OCI-LY1 (cell line): ENCODE measurements at regions not wholly inside any gene's neighbourhood (a gene's known extent, or its start where the extent isn't known, plus 50 kb on each side); places are given as distances from the start of the nearest gene placed in this dataset.

ENCODE experiments used
- H2AFZ ChIP-seq: fragments of 200-600 bp; sonication (generic), shearing (Covaris generic); 2 replicates; pipeline ENCODE4 v1.6.0; 2014; ENCODE audit warnings: antibody characterized with exemption, mild to moderate bottlenecking, low read length
- H3F3A ChIP-seq: fragments of 200-600 bp; sonication (generic), shearing (Covaris generic); 2 replicates; pipeline ENCODE4 v1.6.0; 2014; ENCODE audit warnings: mild to moderate bottlenecking, antibody characterized with exemption, low read length, moderate library complexity; ENCODE audit not compliant: insufficient read depth
- H3K27ac ChIP-seq: fragments of 200-600 bp; sonication (generic); 2 replicates; pipeline ENCODE4 v1.5.1; 2014; ENCODE audit warnings: low read length, mixed run types, mild to moderate bottlenecking, low read depth; ENCODE audit not compliant: poor library complexity, severe bottlenecking
- H3K27me3 ChIP-seq: fragments of 200-600 bp; sonication (generic); 2 replicates; pipeline ENCODE4 v1.6.0; 2014; ENCODE audit warnings: antibody characterized with exemption, mild to moderate bottlenecking, low read length, moderate library complexity; ENCODE audit not compliant: insufficient read depth
- H3K36me3 ChIP-seq: fragments of 200-600 bp; sonication (generic); 2 replicates; pipeline ENCODE4 v1.6.1; 2014; ENCODE audit warnings: mild to moderate bottlenecking, antibody characterized with exemption, low read length, moderate library complexity, mixed read lengths; ENCODE audit not compliant: insufficient read depth
- H3K4me1 ChIP-seq: fragments of 200-600 bp; sonication (generic); 2 replicates; pipeline ENCODE4 v1.5.1; 2014; ENCODE audit warnings: mild to moderate bottlenecking, low read length, moderate library complexity; ENCODE audit not compliant: insufficient read depth, severe bottlenecking
- H3K4me2 ChIP-seq: fragments of 200-600 bp; sonication (generic), shearing (Covaris generic); 2 replicates; pipeline ENCODE4 v1.6.1; 2014; ENCODE audit warnings: low read length
- H3K4me3 ChIP-seq: fragments of 200-600 bp; sonication (generic); 2 replicates; pipeline ENCODE4 v1.5.1; 2014; ENCODE audit warnings: low read length, low read depth, mild to moderate bottlenecking, mixed read lengths; ENCODE audit not compliant: poor library complexity, severe bottlenecking
- H3K79me2 ChIP-seq: fragments of 200-600 bp; shearing (Covaris generic); 2 replicates; pipeline ENCODE4 v1.6.1; 2016; ENCODE audit warnings: mixed run types, low read length, mixed read lengths; ENCODE audit not compliant: insufficient read depth
- H3K9ac ChIP-seq: fragments of 200-600 bp; sonication (generic), shearing (Covaris generic); 2 replicates; pipeline ENCODE4 v1.6.1; 2014; ENCODE audit warnings: mild to moderate bottlenecking, low read length, mixed read lengths
- H3K9me2 ChIP-seq: fragments of 200-600 bp; sonication (generic), shearing (Covaris generic); 2 replicates; pipeline ENCODE4 v1.6.1; 2014; ENCODE audit warnings: low read depth, mild to moderate bottlenecking, low read length, mixed read lengths
- H3K9me3 ChIP-seq: fragments of 200-600 bp; shearing (Covaris generic); 2 replicates; pipeline ENCODE4 v1.6.1; 2014; ENCODE audit warnings: low read length, mixed read lengths
- H4K20me1 ChIP-seq: fragments of 200-600 bp; sonication (generic), shearing (Covaris generic); 2 replicates; pipeline ENCODE4 v1.6.0; 2016; ENCODE audit warnings: mild to moderate bottlenecking, low read length; ENCODE audit not compliant: insufficient read depth
- CTCF ChIP-seq: fragments of 200-600 bp; sonication (generic), shearing (Covaris generic); IDR thresholded peaks from 2 replicates; pipeline ENCODE4 v1.5.1; 2017; ENCODE audit warnings: mild to moderate bottlenecking, antibody characterized with exemption, low read length, moderate library complexity, mixed read lengths
- EZH2 ChIP-seq: fragments of 200-600 bp; sonication (generic), shearing (Covaris generic); IDR thresholded peaks from 2 replicates; pipeline ENCODE4 v1.8.0; 2017; ENCODE audit warnings: borderline replicate concordance, mixed run types, mild to moderate bottlenecking, antibody characterized with exemption, low read length, moderate library complexity, mixed read lengths

GRCh38 chr4:159547645-159548308, 444.9 kb downstream of the RAPGEF2 start:
- Histone ChIP-seq H3K4me1 (no peaks in the 10 kb centered on the region), H3K27ac (no peak overlapping the region), H3K79me2 (no peaks in the 10 kb centered on the region), H3F3A (no peaks in the 10 kb centered on the region), H3K9me3 (no peaks in the 10 kb centered on the region), H4K20me1 (no peaks in the 10 kb centered on the region), H3K4me2 (no peak overlapping the region), H3K4me3 (no peak overlapping the region), H2AFZ (no peak overlapping the region), H3K9ac (no peak overlapping the region), H3K27me3 (no peaks in the 10 kb centered on the region), H3K36me3 (no peaks in the 10 kb centered on the region), H3K9me2 (no peaks in the 10 kb centered on the region)
- TF ChIP-seq CTCF (no peak), EZH2 (no peak)

DNA sequence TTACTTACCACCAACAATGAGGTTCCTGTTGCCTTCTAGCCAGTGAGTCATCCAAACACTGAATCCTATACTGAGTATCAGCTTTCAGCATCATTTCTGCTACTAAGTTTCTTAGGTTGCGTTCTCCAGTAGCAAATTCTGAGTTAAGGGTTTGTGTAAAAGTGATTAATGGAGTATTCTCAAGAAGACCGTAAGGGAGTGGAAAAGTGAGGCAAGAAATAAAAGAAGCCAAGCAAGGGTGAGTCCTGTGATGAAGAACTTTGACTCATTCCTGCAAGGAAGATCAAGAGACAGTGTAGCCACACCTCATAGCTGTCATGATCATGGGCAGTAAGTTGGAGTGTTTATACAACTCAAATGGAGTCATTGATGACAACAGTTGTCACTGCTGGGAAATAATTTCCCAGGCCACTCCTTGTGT, 446.2 kb downstream of the RAPGEF2 start:
- Histone ChIP-seq H3K4me3 (no peak overlapping the region), H4K20me1 (no peaks in the 10 kb centered on the region), H3K79me2 (no peaks in the 10 kb centered on the region), H3K36me3 (no peaks in the 10 kb centered on the region), H3K4me1 (no peaks in the 10 kb centered on the region), H3K9ac (no peak overlapping the region), H3K27me3 (no peaks in the 10 kb centered on the region), H3K4me2 (no peak overlapping the region), H3F3A (no peaks in the 10 kb centered on the region), H3K9me3 (no peaks in the 10 kb centered on the region), H2AFZ (no peak overlapping the region), H3K9me2 (no peaks in the 10 kb centered on the region), H3K27ac (no peak overlapping the region)
- TF ChIP-seq CTCF: no peak
- TF ChIP-seq EZH2: no peak

DNA sequence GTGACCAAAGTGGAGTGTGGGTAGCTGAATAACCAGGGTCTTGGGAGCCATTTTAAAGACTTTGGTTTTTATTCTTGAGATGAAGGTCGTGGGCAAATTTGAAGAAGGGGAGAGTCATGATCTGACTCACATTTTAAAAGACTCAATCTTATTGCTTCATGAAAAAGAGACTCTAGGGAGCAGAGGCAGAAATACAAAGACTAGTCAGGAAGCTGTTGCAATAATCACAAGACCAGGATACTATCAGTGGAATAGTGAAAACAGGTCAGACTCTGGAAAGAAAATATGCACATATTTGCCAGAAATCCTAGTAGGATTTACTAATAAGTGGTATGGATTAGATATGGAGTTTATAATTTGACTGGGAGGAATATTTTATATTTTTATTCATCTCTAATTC, 448.4 kb downstream of the RAPGEF2 start:
- Histone ChIP-seq H3F3A (no peaks in the 10 kb centered on the region), H3K4me2 (no peak overlapping the region), H3K27me3 (no peaks in the 10 kb centered on the region), H4K20me1 (no peaks in the 10 kb centered on the region), H3K36me3 (no peaks in the 10 kb centered on the region), H3K4me3 (no peak overlapping the region), H3K79me2 (no peaks in the 10 kb centered on the region), H3K9me2 (no peaks in the 10 kb centered on the region), H2AFZ (no peak overlapping the region), H3K4me1 (no peaks in the 10 kb centered on the region), H3K27ac (no peak overlapping the region), H3K9ac (no peak overlapping the region), H3K9me3 (no peaks in the 10 kb centered on the region)
- TF ChIP-seq EZH2 (no peak), CTCF (no peak)
